Testis (tissue), 2 donors: ENCODE measurements at regions not wholly inside any gene's neighbourhood (a gene's known extent, or its start where the extent isn't known, plus 50 kb on each side); places are given as distances from the start of the nearest gene placed in this dataset.
"Not testable (repeated sequence)": the region's sequence is repeated elsewhere in the genome, so short reads cannot be mapped to it uniquely, and the experiment has no call there.

ENCODE experiments used
- DNase-seq: peaks from one replicate; pipeline ENCODE4 v3.0.0-alpha.2; 2019
- H3K27ac ChIP-seq, 2 donors: fragments of 200-600 bp; sonication (generic); one replicate each; pipeline ENCODE4 v1.5.1; 2019
- H3K27me3 ChIP-seq: fragments of 200-600 bp; sonication (generic); one replicate; pipeline ENCODE4 v1.5.1; 2019
- H3K36me3 ChIP-seq: fragments of 200-600 bp; sonication (generic); one replicate; pipeline ENCODE4 v1.5.1; 2017; ENCODE audit warnings: low read depth; ENCODE audit errors: missing control alignments
- H3K4me1 ChIP-seq: fragments of 200-600 bp; sonication (generic); one replicate; pipeline ENCODE4 v1.5.1; 2019
- H3K4me3 ChIP-seq, 2 donors: fragments of 200-600 bp; sonication (generic); one replicate each; pipeline ENCODE4 v1.5.1; 2017 to 2019
- H3K9me3 ChIP-seq: fragments of 200-600 bp; sonication (generic); one replicate; pipeline ENCODE4 v1.5.1; 2017
- POLR2A ChIP-seq: fragments of 450-650 bp; IDR thresholded peaks from one replicate; pipeline ENCODE4 v1.6.1; 2017; ENCODE audit warnings: antibody characterized with exemption, mild to moderate bottlenecking, moderate library complexity
- WGBS, 2 donors: methylation state at CpG; one replicate each; pipeline ENCODE4 v1.1.5; 2018; 5-methylcytosine and 5-hydroxymethylcytosine counted together
- intact Hi-C: fragments of 100-400 bp; cut with DNase I; formaldehyde crosslinking; loops from one replicate; pipeline ENCODE4 v1.15.1; 2023; ENCODE audit warnings: low total_unique reads
- TF ChIP-seq, protein P1 (sequence below), 3 experiments: fragments of 450-650 bp in 2 of 3; fragments of 200-600 bp in 1 of 3; sonication (generic) in 1 of 3; IDR thresholded peaks; one replicate each; pipeline ENCODE4 v1.5.1; 2016 to 2019; ENCODE audit warnings: antibody characterized with exemption in 3 of 3, mild to moderate bottlenecking in 2 of 3, moderate library complexity in 1 of 3

DNA sequence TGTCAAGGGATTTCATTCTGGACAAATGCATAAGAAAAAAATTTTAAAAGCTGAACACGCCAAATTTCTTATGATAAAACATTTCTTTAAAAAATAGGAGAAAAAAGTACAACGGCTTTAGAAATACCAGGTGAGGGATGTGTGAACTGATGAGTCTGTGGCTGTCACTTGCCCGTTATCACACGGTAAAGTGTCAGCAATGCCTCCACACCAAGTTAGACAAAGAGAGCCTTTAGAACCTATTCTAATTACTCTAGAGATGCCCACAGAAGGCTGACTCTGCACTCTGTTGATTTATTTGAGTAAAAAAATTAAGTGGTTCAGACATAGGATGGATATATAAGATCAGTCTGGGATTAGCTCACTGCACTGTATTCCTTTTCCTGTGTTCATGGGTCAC, 523.8 kb downstream of the RNF144A start:
- H3K9me3 ChIP-seq: no peaks in the 10 kb centered on the region
- WGBS, 2 donors: 77 to 93% methylated on average over 4 of the region's 4 CpGs
- H3K4me1 ChIP-seq: no peaks in the 10 kb centered on the region
- intact Hi-C loops: no loop called here
- TF ChIP-seq POLR2A: no peak
- TF ChIP-seq, protein P1, sequence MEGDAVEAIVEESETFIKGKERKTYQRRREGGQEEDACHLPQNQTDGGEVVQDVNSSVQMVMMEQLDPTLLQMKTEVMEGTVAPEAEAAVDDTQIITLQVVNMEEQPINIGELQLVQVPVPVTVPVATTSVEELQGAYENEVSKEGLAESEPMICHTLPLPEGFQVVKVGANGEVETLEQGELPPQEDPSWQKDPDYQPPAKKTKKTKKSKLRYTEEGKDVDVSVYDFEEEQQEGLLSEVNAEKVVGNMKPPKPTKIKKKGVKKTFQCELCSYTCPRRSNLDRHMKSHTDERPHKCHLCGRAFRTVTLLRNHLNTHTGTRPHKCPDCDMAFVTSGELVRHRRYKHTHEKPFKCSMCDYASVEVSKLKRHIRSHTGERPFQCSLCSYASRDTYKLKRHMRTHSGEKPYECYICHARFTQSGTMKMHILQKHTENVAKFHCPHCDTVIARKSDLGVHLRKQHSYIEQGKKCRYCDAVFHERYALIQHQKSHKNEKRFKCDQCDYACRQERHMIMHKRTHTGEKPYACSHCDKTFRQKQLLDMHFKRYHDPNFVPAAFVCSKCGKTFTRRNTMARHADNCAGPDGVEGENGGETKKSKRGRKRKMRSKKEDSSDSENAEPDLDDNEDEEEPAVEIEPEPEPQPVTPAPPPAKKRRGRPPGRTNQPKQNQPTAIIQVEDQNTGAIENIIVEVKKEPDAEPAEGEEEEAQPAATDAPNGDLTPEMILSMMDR (IDR thresholded peaks at IDR 0.05): no peak
- DNase-seq: no peak
- H3K27me3 ChIP-seq: no peaks in the 10 kb centered on the region
- H3K4me3 ChIP-seq: no peak overlapping the region
- no peaks in the 10 kb centered on the region for H3K36me3 ChIP-seq
- H3K27ac ChIP-seq: no peak overlapping the region

DNA sequence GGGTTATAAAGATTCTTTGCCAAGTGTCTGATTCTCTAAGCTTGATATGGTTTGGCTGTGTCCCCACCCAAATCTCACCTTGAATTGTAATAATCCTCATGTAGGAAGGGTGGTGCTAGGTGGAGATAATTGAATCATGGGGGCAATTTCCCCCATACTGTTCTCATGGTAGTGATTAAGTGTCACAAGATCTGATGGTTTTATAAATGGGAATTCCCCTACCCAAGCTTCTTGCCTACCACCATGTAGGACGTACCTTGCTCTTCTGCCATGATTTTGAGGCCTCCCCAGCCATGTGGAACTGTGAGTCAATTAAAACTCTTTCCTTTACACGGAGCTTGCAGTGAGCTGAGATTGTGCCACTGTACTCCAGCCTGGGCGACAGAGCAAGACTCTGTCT, 524.6 kb downstream of the RNF144A start:
- DNase-seq, H3K36me3 ChIP-seq, intact Hi-C loops, H3K27me3 ChIP-seq, H3K9me3 ChIP-seq, H3K27ac ChIP-seq, H3K4me1 ChIP-seq, H3K4me3 ChIP-seq: not testable (repeated sequence)
- 82 to 84% methylated on average over 3 of the region's 3 CpGs for WGBS, 2 donors

DNA sequence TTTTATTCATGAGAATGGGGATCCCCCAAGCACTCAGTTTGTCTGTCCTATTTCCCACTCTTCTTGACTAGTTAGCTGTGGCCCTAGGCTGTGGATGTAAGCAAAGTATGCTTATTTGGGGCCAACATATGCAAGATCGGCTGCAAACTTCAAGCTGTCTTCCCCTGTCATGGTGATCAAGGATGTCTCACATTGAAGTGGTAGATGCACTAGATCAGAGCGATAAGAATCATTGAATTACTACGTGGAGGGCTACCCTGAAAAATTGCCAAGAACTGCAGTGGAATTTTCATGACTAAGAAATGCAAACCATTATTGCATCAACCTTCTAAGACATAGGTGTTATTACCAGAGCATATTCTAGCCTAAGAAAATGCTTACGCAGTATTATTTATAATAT, 527.4 kb downstream of the RNF144A start:
- H3K4me1 ChIP-seq: no peaks in the 10 kb centered on the region
- H3K27me3 ChIP-seq: no peaks in the 10 kb centered on the region
- H3K4me3 ChIP-seq: no peak overlapping the region
- no peak for TF ChIP-seq POLR2A
- TF ChIP-seq, protein P1 (IDR thresholded peaks at IDR 0.05): no peak
- WGBS, 2 donors: 87 to 89% methylated on average over 4 of the region's 4 CpGs
- no peak for DNase-seq
- H3K36me3 ChIP-seq: no peaks in the 10 kb centered on the region
- no peak overlapping the region for H3K27ac ChIP-seq
- H3K9me3 ChIP-seq: no peaks in the 10 kb centered on the region
- intact Hi-C loops: no loop called here

DNA sequence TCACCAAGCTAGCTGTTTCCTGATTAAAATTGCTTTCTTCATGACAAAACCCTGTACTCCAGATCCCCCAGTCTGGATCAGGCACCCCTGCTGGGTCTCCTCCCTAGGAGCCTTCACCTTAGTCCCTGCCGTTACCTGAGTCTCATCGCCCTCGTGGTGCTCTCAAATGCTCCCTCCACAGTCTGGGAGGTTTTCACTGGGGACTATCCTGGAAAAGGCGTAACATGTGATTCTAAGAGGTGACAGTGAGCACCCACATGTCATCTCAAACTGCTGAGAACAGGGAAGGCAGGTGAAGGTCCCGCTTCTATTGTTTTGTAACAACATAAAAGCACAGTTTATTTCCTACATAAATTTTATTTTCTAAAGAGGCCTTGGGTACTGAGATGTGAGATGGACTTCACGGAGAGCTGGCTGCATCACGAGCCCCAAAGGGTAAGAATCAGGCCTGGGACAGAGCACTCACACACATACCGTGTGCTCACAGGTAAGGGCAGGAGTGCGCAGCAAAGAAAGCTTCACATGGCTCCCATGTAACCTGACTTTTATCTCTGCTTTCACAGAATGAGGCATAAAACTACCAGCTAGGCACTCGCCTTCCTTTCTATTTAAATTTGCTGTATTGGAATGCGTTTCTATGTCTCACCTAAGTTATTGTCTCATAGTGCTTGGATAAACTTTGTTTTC, 531.5 kb downstream of the RNF144A start:
- no peaks in the 10 kb centered on the region for H3K9me3 ChIP-seq
- no peak for DNase-seq
- H3K36me3 ChIP-seq: no peaks in the 10 kb centered on the region
- no peak overlapping the region for H3K4me3 ChIP-seq
- H3K27ac ChIP-seq: no peak overlapping the region
- no peak for TF ChIP-seq POLR2A
- TF ChIP-seq, protein P1 (IDR thresholded peaks at IDR 0.05): no peak
- H3K27me3 ChIP-seq: no peaks in the 10 kb centered on the region
- intact Hi-C loops: no loop called here
- WGBS, 2 donors: 78 to 87% methylated on average over 11 of the region's 11 CpGs
- H3K4me1 ChIP-seq: no peaks in the 10 kb centered on the region

DNA sequence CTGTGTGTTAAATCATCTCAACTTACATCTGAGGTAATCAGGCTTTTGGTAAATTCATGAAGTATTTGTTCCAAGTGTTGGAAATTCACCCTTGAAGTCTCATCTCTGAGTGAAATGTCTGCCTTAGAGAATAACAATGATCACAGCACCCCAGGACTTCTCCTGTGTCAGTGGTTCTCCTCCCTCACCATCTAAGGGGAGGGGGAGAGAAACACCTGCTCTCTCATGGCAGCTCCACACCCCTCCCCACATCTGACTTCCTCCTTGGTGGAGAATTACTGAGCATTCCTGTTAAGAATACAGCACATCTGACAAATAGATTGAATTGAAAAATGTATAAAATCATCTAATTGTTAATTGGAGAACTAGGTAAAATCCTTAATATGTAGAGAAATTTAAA, 532.1 kb downstream of the RNF144A start:
- no peak overlapping the region for H3K27ac ChIP-seq
- intact Hi-C loops: no loop called here
- TF ChIP-seq POLR2A: no peak
- TF ChIP-seq, protein P1 (IDR thresholded peaks at IDR 0.05): no peak

More for the DNA sequence above, 532.1 kb downstream of the RNF144A start:
- DNase-seq: no peak
- no peaks in the 10 kb centered on the region for H3K27me3 ChIP-seq
- H3K4me1 ChIP-seq: no peaks in the 10 kb centered on the region
- H3K36me3 ChIP-seq: no peaks in the 10 kb centered on the region
- H3K4me3 ChIP-seq: no peak overlapping the region
- no peaks in the 10 kb centered on the region for H3K9me3 ChIP-seq
